Activated CD4-positive, alpha-beta T cell treated with anti-CD3 and anti-CD28 coated beads, Interleukin-2, amount 50 U/mL, for 48 hours (primary cell): ENCODE measurements at regions not wholly inside any gene's neighbourhood (a gene's known extent, or its start where the extent isn't known, plus 50 kb on each side); places are given as distances from the start of the nearest gene placed in this dataset.

Source experiments
- DNase-seq, 2 experiments: peaks; one replicate each; pipeline ENCODE4 v3.0.0-alpha.2; 2020

- DNase-seq = no peak
These were observed 227.9 kb upstream of the PMFBP1 start for GRCh38 chr16:72399811-72400210.

- no peak for DNase-seq
These were observed 225.9 kb upstream of the PMFBP1 start for GRCh38 chr16:72397876-72398275.

GRCh38 chr16:72394526-72394925 lies 222.6 kb upstream of the PMFBP1 start:
- DNase-seq = no peak

- no peak for DNase-seq
These were observed 217.8 kb upstream of the PMFBP1 start for GRCh38 chr16:72389791-72390190.

GRCh38 chr16:72388007-72388406 lies 216.1 kb upstream of the PMFBP1 start:
- DNase-seq = no peak

GRCh38 chr16:72384651-72385050 lies 212.7 kb upstream of the PMFBP1 start:
- DNase-seq = no peak

GRCh38 chr16:72380283-72380682 lies 208.3 kb upstream of the PMFBP1 start:
- no peak for DNase-seq

- no peak for DNase-seq
These were observed 201.2 kb upstream of the PMFBP1 start for GRCh38 chr16:72373201-72373600.

GRCh38 chr16:72372087-72373045 lies 200.4 kb upstream of the PMFBP1 start:
- DNase-seq = no peak

GRCh38 chr16:72371307-72372086 lies 199.5 kb upstream of the PMFBP1 start:
- DNase-seq = no peak

- DNase-seq = no peak
These were observed 197.3 kb upstream of the PMFBP1 start for GRCh38 chr16:72369274-72369673.

GRCh38 chr16:72367851-72368250 lies 195.9 kb upstream of the PMFBP1 start:
- no peak for DNase-seq

- no peak for DNase-seq
These were observed 191.0 kb upstream of the PMFBP1 start for GRCh38 chr16:72362973-72363372.

GRCh38 chr16:72362476-72362875 lies 190.5 kb upstream of the PMFBP1 start:
- DNase-seq = no peak

- DNase-seq = no peak
These were observed 186.0 kb upstream of the PMFBP1 start for GRCh38 chr16:72357910-72358309.

- no peak for DNase-seq
These were observed 183.6 kb upstream of the PMFBP1 start for GRCh38 chr16:72355561-72355960.

- no peak for DNase-seq
These were observed 177.8 kb upstream of the PMFBP1 start for GRCh38 chr16:72349719-72350118.

GRCh38 chr16:72332926-72333325 lies 161.0 kb upstream of the PMFBP1 start:
- no peak for DNase-seq

GRCh38 chr16:72324578-72324977 lies 152.6 kb upstream of the PMFBP1 start:
- no peak for DNase-seq

GRCh38 chr16:72317446-72317845 lies 145.5 kb upstream of the PMFBP1 start:
- DNase-seq = no peak

GRCh38 chr16:72313903-72314302 lies 141.9 kb upstream of the PMFBP1 start:
- DNase-seq = no peak

GRCh38 chr16:72312828-72313227 lies 140.9 kb upstream of the PMFBP1 start:
- DNase-seq = no peak

- DNase-seq = no peak
These were observed 139.5 kb upstream of the PMFBP1 start for GRCh38 chr16:72311426-72311825.

GRCh38 chr16:72309001-72309400 lies 137.0 kb upstream of the PMFBP1 start:
- DNase-seq = no peak
